ENCODE measurements at regions not wholly inside any gene's neighbourhood (a gene's known extent, or its start where the extent isn't known, plus 50 kb on each side); places are given as distances from the start of the nearest gene placed in this dataset.

- no peaks in the 10 kb centered on the region for H3K36me3 ChIP-seq (ENCODE audit: insufficient read depth, low read length)
- no peak overlapping the region for H3K4me3 ChIP-seq (ENCODE audit: low read depth, low read length, poor library complexity, severe bottlenecking)
- H3K9me3 ChIP-seq (ENCODE audit: low read length): no peaks in the 10 kb centered on the region
- no TSS peak for BruUV-seq (replicated peaks)
- intact Hi-C loops (cut with micrococcal nuclease; ENCODE audit: unreplicated experiment): no loop called here
- no peak overlapping the region for H3K27ac ChIP-seq (ENCODE audit: low read depth, low read length, poor library complexity, severe bottlenecking)
- H3K4me1 ChIP-seq (ENCODE audit: insufficient read depth, low read length, poor library complexity, severe bottlenecking): no peaks in the 10 kb centered on the region
- ChIA-PET CTCF (ENCODE audit: unreplicated experiment) (no interaction called here), POLR2A (no interaction called here)
- no peak overlapping the region for H3K4me2 ChIP-seq (ENCODE audit: low read length)
- no peak overlapping the region for H2AFZ ChIP-seq (ENCODE audit: low read length)
- H3K79me2 ChIP-seq (ENCODE audit: insufficient read depth, low read depth, low read length): no peaks in the 10 kb centered on the region
- no peaks in the 10 kb centered on the region for H3K9me2 ChIP-seq (ENCODE audit: insufficient read depth, low read length)
- no peak for DNase-seq (ENCODE audit: low spot score)
- TF ChIP-seq CTCF (conservative IDR thresholded peaks at IDR 0.05; ENCODE audit: low read length) (no peak), EZH2phosphoT487 (IDR thresholded peaks at IDR 0.05; ENCODE audit: borderline replicate concordance, low read depth, low read length) (no peak)
- H4K20me1 ChIP-seq (ENCODE audit: insufficient read depth, low read length): no peaks in the 10 kb centered on the region
These were observed 392.8 kb downstream of the DNAH5 start for GRCh38 chr5:13551645-13552044.

GRCh38 chr5:13540168-13540750, 404.2 kb downstream of the DNAH5 start:
- Histone ChIP-seq H2AFZ (ENCODE audit: low read length) (no peak overlapping the region), H3K4me1 (ENCODE audit: insufficient read depth, low read length, poor library complexity, severe bottlenecking) (no peaks in the 10 kb centered on the region), H3K36me3 (ENCODE audit: insufficient read depth, low read length) (no peaks in the 10 kb centered on the region), H3K9me2 (ENCODE audit: insufficient read depth, low read length) (no peaks in the 10 kb centered on the region), H3K79me2 (ENCODE audit: insufficient read depth, low read depth, low read length) (no peaks in the 10 kb centered on the region), H3K9me3 (ENCODE audit: low read length) (no peaks in the 10 kb centered on the region), H3K27ac (ENCODE audit: low read depth, low read length, poor library complexity, severe bottlenecking) (no peak overlapping the region), H4K20me1 (ENCODE audit: insufficient read depth, low read length) (no peaks in the 10 kb centered on the region), H3K4me3 (ENCODE audit: low read depth, low read length, poor library complexity, severe bottlenecking) (no peak overlapping the region), H3K4me2 (ENCODE audit: low read length) (no peak overlapping the region)
- ChIA-PET CTCF (ENCODE audit: unreplicated experiment) (no interaction called here), POLR2A (no interaction called here)
- intact Hi-C loops (cut with micrococcal nuclease; ENCODE audit: unreplicated experiment): no loop called here
- TF ChIP-seq CTCF (conservative IDR thresholded peaks at IDR 0.05; ENCODE audit: low read length) (no peak), EZH2phosphoT487 (IDR thresholded peaks at IDR 0.05; ENCODE audit: borderline replicate concordance, low read depth, low read length) (no peak)
- no TSS peak for BruUV-seq (replicated peaks)
- no peak for DNase-seq (ENCODE audit: low spot score)

GRCh38 chr5:13536933-13537332, 407.6 kb downstream of the DNAH5 start:
- ChIA-PET CTCF (ENCODE audit: unreplicated experiment) (no interaction called here), POLR2A (interaction anchor here (0.6 kb wide), 1 partner anchor 114 kb away, joined by 3 read pairs; no protein-coding TSS in a partner anchor)
- TF ChIP-seq EZH2phosphoT487 (IDR thresholded peaks at IDR 0.05; ENCODE audit: borderline replicate concordance, low read depth, low read length) (no peak), CTCF (conservative IDR thresholded peaks at IDR 0.05; ENCODE audit: low read length) (no peak)
- H3K4me2 ChIP-seq (ENCODE audit: low read length): no peak overlapping the region
- no peaks in the 10 kb centered on the region for H3K79me2 ChIP-seq (ENCODE audit: insufficient read depth, low read depth, low read length)
- no peaks in the 10 kb centered on the region for H3K9me3 ChIP-seq (ENCODE audit: low read length)
- no peaks in the 10 kb centered on the region for H4K20me1 ChIP-seq (ENCODE audit: insufficient read depth, low read length)
- H3K4me1 ChIP-seq (ENCODE audit: insufficient read depth, low read length, poor library complexity, severe bottlenecking): no peaks in the 10 kb centered on the region
- H2AFZ ChIP-seq (ENCODE audit: low read length): no peak overlapping the region
- intact Hi-C loops (cut with micrococcal nuclease; ENCODE audit: unreplicated experiment): no loop called here
- no TSS peak for BruUV-seq (replicated peaks)
- no peak overlapping the region for H3K4me3 ChIP-seq (ENCODE audit: low read depth, low read length, poor library complexity, severe bottlenecking)
- DNase-seq (ENCODE audit: low spot score): no peak
- no peaks in the 10 kb centered on the region for H3K36me3 ChIP-seq (ENCODE audit: insufficient read depth, low read length)
- H3K9me2 ChIP-seq (ENCODE audit: insufficient read depth, low read length): no peaks in the 10 kb centered on the region
- H3K27ac ChIP-seq (ENCODE audit: low read depth, low read length, poor library complexity, severe bottlenecking): no peak overlapping the region
